ENCODE measurements at regions not wholly inside any gene's neighbourhood (a gene's known extent, or its start where the extent isn't known, plus 50 kb on each side); places are given as distances from the start of the nearest gene placed in this dataset.
"Not testable (repeated sequence)": the region's sequence is repeated elsewhere in the genome, so short reads cannot be mapped to it uniquely, and the experiment has no call there.

- no peak for DNase-seq
Observed at GRCh38 chr7:106447318-106447847, 162.6 kb upstream of the NAMPT start.

GRCh38 chr7:106445366-106445765, 160.6 kb upstream of the NAMPT start:
- not testable (repeated sequence) for DNase-seq

GRCh38 chr7:106444068-106444655, 159.4 kb upstream of the NAMPT start:
- no peak for DNase-seq

- DNase-seq, result no peak
Observed at GRCh38 chr7:106443156-106443555, 158.4 kb upstream of the NAMPT start.

GRCh38 chr7:106442476-106442875, 157.7 kb upstream of the NAMPT start:
- DNase-seq, result no peak

- DNase-seq, result not testable (repeated sequence)
Observed at GRCh38 chr7:106441343-106441742, 156.6 kb upstream of the NAMPT start.

- DNase-seq, result not testable (repeated sequence)
Observed at GRCh38 chr7:106436933-106437332, 152.2 kb upstream of the NAMPT start.

- no peak for DNase-seq
Observed at GRCh38 chr7:106433377-106433776, 148.6 kb upstream of the NAMPT start.

- no peak for DNase-seq
Observed at GRCh38 chr7:106430535-106431455, 146.0 kb upstream of the NAMPT start.

GRCh38 chr7:106430103-106430502, 145.3 kb upstream of the NAMPT start:
- no peak for DNase-seq

- no peak for DNase-seq
Observed at GRCh38 chr7:106426803-106427202, 142.0 kb upstream of the NAMPT start.

GRCh38 chr7:106425017-106425719, 140.4 kb upstream of the NAMPT start:
- no peak for DNase-seq

- no peak for DNase-seq
Observed at GRCh38 chr7:106424476-106425016, 139.8 kb upstream of the NAMPT start.

- no peak for DNase-seq
Observed at GRCh38 chr7:106423821-106424475, 139.2 kb upstream of the NAMPT start.

- no peak for DNase-seq
Observed at GRCh38 chr7:106423111-106423510, 138.3 kb upstream of the NAMPT start.

- no peak for DNase-seq
Observed at GRCh38 chr7:106421181-106421762, 136.5 kb upstream of the NAMPT start.

- DNase-seq, result no peak
Observed at GRCh38 chr7:106420736-106421135, 136.0 kb upstream of the NAMPT start.

- DNase-seq, result no peak
Observed at GRCh38 chr7:106420210-106420609, 135.4 kb upstream of the NAMPT start.

GRCh38 chr7:106419455-106420182, 134.8 kb upstream of the NAMPT start:
- DNase-seq, result no peak

- no peak for DNase-seq
Observed at GRCh38 chr7:106418526-106418925, 133.7 kb upstream of the NAMPT start.

GRCh38 chr7:106418094-106418493, 133.3 kb upstream of the NAMPT start:
- no peak for DNase-seq

Measured in DMS 273 treated with DMSO at 0.1 percent for 48 hours (cell line).